NCI-H345 treated with DMSO at 0.1 percent for 48 hours (cell line): ENCODE measurements at regions not wholly inside any gene's neighbourhood (a gene's known extent, or its start where the extent isn't known, plus 50 kb on each side); places are given as distances from the start of the nearest gene placed in this dataset.

Source experiments
- DNase-seq: peaks from one replicate; lab custom pipeline; 2025; ENCODE audit not compliant: unreplicated experiment; lab: John Stamatoyannopoulos, UW

DNA sequence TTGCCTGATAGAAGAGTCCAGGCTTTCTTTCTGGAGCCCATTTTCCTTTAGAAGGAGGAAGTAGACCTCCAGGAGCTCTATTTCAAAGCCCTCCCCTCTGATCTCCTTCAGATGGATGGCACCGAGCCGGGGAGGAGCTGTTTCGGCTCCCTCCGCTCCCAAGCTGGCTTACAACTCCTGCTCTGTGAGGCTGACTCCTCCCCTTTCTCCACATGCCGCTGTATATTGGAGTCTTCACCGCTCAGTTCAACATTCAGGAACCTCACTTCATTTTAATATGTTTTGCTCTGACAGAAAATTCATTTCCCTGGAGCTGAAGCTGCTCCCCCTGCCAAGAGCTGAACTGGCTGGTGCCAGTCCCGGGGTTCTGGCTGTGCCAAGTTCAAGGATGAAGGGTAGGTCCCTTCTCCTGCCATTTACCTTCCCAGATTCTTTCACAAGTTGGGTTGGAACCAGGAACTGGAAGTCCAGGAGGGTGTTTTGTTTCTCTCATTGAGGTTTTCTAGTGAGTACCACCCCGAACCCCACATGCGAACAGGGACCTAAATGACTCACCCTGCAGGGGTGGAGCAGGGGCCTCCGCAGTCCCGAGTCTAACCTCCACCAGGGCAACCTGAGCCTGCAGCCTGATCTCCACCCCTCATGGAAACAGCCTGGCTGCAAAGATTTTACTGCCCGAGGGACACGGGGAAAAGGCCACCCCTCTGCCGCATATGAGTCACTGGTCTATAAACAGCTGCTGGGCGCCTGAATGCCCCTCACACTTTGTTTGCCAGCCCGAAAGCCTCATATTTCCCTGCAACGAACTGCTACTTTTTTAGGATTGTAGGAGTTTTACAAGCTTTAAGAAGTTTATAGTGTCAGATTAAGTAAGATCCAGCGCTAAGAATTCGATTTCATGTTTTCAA is 68.6 kb upstream of the FOXA2 start:
- no peak for DNase-seq

DNA sequence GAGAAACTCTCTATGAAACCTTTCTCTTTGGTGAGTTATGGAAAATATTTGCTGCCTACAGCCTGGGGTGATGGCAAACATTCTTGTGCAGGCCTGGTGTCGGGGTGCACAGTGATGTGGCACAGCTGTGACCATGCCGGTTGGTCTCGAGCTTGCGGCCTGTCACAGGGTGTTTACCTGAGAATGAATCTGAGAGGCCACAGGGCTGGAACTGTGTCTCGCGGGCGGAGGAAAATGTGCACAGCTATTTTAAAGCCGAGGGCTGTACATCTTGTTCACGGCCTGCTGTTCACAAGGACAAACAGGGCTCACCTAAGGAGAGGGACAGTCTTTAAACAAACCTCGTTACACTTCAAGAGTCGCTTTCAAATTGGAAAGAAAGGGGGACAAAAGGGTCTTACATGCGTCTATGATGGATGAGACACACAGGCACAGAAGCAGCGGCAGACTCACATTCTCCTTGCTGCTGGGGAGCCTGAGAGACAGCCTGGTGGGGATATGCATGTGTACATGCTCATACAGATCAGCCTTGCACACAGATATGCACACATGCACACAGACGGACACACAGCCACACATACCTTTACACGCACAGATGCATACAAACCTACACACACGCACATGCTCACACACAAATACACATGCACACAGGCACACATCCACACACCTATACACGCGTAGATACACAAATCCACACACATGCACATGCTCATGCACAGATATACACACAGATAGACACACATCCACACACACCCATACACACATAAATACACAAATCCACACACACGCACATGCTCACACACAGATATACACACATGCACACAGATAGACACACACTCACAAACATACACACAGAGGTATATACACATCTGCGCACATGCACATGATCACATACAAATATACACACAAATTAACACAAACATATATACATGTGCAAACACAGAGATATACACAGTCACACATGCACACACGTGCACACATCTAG is 69.6 kb upstream of the FOXA2 start:
- no peak for DNase-seq

DNA sequence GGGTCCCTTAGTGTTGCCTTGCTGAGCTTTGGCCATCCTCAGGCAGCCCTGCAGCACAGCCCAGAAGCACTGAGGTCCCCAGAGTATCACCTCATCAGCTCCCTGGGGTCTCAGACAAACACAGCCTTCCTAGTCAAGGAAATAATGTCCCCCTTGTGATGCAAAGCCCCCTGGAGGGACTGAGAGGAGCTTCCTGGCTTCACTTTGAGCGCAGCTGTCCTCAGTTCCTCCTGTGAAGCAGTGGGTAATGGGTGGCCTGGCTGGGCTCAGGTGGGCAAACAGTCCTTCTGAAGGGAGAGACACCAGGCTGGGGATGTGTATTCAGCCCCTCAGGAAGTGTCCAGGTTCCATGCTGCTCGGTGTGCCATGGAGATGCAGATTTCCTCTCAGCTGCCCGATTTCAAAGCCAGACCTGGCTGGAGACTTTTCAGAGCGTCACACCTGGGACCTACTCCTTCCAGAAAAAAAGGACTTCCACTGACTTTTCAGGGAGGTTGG is 79.2 kb upstream of the FOXA2 start:
- peak; percentile 53 for DNase-seq

DNA sequence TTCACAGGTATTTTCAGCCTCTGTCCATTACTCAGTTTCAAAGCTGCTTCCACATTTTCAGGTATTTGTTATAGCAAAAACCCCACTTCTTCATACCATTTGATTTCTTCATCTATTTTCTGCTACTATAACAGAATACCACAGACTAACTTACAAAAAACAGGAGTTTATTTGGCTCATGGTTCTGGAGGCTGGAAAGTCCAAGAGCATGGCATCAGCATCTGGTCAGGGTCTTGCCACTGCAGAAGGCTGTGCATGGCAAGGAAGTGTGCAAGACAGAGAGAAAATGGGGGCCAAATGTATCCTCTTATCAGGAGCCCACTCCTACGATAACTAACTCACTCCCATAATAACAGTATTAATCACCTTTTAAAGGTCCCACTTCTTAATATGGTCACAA is 82.8 kb upstream of the FOXA2 start:
- no peak for DNase-seq

DNA sequence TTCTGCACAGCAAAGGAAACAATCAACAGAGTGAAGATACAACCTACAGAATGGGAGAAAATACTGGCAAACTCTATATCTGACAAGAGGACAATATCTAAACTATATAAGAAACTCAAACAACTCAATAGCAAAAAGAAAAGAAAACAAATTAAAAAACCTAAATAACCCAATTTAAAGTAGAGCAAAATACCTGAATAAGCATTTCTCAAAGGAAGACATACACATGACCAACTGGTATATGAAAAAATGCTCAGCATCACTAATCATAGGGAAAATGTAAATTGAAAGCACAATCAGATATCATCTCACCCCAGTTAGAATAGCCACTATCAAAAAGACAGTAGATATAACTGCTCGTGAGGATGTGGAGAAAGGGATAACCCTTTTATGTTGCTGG is 87.8 kb upstream of the FOXA2 start:
- no peak for DNase-seq

DNA sequence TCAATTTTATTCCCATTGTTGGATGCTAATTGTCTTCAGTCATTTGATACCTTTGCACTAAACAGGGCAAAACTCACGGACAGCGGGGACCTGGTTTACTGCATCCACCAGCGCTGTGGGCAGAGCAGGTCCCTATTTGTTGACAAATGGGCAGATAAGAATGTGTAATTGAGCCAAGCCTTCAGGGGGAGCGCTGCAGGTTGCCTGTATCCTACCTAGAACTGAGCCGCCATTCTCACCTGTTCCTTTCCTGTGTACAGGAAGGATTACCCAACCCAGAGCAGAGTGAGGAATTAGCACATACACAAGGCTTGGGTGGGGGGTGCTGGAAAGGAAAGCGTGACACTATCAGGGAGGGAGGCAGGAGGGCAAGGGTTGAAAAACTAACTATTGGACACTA is 89.1 kb upstream of the FOXA2 start:
- no peak for DNase-seq

DNA sequence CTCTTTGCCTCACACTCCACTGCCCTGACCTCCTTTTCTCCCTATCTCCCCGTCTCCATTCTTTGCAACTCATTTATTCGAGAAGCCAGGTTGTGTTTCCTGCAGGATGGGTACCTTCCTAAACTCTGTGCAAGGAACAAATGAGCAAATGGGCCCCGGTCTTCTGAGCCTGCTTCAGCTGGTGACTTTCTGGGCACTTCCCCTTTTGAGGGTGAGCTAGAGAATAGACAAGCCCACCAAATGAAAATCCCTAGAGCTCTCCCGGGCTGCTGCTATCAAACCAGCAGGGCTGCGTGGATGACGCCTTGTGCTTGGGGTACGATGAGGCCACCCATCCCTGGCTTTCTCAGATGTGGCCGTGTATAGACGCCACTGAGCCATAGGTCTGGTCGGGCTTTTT is 91.0 kb upstream of the FOXA2 start:
- DNase-seq, result no peak

DNA sequence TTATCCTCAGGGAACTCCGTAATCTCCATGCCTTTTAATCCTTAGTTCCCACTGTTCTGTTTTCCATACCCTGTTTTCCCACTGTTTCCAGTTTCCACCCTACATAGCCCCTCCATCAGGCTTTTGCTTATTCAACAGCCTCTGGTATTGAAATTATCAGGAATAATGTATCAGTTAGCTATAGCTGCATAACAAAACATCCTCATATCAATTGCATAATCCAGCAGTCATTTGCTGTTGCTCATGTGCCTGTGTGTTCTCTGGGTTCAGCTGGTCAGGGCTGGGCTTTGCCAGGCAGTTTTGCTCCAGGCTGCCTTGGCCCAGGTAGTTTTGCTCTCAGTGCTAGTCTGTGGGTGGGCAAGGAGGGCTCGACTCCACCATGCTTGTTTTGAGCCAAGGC is 94.3 kb upstream of the FOXA2 start:
- DNase-seq, result no peak

DNA sequence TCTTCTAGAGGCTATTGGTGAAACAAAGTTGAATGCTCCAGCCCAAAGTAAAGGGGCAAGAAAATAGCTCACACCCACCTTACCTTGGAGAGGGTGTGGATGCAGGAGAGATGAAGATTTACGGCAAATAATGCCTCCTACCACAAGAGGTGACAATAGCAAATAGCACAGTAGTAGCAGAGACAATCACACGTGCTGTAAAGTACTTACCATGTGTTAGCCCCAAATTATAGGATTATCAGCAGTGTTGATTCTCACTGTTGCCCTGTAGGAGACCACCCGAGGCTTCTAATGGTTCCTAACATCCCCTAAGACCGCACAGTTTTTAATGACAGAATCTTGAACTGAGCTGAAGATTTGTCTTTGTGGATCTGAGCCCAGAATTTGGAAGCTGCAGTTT is 94.8 kb upstream of the FOXA2 start:
- DNase-seq, result no peak

DNA sequence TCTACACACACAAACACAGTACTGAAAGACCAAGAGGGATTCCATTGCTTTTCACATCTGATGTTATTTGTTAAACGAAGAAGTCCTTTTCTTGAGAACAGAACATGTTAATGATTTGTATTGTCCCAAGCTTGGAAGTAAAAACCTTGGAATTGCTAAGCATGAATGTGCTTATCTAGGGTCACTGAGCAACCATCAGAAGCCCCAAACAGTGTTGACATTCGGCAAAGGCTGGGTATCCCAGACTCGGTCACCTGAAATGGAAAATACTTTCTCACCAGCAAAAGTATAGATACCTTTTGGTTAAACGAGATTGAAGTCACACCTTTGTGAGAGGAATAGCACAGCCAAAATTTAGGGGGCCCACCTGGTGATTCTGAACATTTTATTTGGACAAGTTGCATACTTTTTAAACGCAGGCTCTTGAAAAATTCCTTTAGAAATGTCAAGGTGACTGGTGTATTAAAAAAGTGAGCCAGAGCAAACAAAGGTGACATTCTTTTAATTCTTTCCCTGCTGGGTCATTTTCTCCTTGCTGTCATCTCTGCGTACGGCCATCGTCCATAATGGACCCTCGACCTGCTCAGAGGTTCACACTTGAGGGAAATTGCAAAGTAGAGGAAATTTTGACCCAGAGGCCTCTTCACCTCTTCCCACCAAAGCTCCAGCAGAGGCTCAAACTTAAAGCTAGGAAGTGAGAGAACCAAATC is 95.8 kb upstream of the FOXA2 start:
- DNase-seq, result no peak

DNA sequence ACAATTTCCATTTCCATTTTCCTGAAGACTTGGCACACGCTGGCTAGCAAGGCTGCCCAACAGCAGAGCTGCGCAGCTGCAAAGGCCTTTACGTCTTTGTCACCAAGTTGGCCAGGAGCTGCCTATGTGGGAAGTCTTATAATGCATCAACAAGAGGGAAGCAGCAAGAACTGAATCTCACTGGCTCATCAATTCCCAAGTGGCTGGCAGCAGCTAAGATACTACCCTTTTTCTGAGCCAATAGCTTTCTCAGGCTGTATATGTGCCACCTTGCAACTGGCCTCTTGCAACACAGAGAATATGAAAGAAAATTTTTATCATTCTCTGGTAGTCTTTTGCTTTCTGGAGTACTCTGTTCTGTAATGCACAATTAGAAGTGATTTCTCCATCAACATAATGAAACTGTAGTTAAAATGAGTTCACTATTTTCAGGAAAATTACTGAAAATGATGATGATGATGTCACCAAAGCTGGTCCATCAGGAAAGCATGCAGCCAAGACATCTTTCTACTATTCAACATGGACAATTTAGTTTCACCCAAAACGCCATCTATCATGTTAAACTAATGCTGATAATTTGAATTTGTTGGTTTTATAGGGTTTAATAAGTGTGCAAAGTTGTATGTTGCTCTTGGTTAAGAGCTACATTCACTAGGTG is 97.3 kb upstream of the FOXA2 start:
- DNase-seq, result no peak

DNA sequence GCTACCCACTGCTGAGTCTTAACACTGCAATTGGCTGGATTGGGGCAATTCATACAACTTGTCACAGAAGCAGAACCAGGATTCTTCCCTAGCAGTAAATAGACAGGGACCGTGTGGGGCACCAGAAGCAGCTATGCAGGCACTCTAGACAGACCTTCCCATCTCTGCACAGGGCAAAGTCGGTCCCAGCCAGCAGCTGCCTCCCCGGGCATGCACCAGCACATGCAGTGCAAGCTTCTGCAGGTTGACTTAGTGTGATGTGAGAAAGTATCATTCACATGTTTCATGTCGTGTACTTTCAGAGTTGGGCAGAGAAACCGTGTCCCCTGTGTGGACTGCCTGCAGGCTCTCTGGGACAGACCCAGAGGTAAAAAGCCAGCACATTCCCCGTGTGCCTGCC is 98.0 kb upstream of the FOXA2 start:
- no peak for DNase-seq

DNA sequence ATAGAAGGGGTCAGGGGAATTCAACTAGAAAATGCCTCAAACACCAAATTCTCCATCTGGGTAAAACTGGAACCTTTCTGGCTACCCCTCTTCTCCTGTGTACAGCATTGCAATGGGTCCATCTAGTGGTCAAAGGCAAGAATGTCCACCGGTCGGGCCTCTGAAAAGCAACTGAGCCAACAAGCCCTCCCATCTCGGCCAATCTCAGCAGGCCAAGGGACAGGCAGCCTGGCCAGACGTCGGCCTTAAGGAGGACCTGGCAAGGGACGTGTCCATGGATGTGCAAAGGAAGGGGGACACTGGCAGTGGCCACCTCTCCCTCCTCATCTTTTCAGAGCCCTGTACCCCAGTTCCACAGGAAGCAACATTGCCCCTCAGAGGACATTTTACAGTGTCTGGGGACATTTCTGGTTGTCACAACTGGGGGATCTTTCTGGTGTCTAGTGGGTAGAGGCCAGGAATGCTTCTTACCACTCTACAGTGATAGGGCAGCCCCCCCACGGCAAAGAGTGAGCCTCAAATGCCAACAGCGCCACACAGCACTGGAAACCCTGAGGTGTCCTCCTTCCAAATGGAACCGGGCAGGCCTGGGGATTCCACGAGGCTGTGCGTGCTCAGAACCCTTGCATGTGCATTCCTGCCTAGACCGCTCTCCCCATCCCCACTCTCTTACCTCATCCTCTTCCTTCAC is 99.8 kb upstream of the FOXA2 start:
- DNase-seq, result peak; percentile 82

DNA sequence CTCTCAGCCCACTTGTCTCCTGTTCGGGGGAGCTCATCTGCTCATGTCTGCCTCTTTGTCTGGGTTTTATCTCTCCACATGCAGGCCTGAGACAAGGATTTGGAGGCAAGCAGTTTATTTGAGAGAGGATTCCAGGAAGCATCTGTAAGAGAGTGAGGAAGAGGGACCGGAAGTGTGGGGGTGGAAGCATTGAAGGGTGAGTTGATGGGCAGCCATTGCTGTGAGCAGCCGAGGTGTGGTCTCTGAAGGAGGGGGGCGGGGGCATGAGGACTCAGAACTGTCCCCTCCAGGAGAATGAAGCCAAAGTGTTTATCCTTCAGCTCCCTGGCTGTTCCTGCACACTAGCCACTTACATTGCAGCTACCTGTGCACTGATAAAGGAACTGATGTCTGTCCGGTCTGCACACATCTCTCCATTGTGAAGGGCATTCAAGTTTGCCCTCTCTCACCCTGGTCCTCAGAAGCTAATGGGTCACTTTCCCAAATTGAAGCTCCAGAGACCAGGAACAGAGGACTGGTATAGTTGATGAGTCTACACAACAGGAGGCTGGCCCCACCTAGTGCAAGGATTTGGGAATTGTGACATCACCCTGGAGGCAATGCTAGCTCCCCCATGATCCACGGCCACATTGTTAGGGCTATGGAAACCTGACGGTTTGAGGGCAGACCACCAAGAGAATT is 100.5 kb upstream of the FOXA2 start:
- DNase-seq, result no peak

DNA sequence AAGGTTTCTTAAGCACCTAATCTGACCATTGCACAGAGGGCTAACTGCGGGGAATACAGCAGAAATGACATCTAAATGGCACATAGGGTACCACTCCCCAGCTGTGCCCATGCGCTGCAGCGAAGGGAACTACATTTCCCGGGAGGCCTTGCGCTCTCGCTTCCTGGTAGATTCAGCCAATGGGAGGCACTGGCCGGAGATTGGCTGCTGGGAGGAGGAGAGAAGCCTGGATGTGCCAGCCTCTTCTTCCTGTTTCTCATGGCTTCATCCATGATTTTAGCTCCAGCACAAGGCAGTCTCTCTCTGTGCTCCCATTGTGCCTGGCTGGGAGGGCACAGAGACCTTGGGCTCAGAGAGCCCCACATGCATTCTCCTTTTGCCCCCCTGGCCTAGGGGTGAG is 101.7 kb upstream of the FOXA2 start:
- DNase-seq, result no peak

DNA sequence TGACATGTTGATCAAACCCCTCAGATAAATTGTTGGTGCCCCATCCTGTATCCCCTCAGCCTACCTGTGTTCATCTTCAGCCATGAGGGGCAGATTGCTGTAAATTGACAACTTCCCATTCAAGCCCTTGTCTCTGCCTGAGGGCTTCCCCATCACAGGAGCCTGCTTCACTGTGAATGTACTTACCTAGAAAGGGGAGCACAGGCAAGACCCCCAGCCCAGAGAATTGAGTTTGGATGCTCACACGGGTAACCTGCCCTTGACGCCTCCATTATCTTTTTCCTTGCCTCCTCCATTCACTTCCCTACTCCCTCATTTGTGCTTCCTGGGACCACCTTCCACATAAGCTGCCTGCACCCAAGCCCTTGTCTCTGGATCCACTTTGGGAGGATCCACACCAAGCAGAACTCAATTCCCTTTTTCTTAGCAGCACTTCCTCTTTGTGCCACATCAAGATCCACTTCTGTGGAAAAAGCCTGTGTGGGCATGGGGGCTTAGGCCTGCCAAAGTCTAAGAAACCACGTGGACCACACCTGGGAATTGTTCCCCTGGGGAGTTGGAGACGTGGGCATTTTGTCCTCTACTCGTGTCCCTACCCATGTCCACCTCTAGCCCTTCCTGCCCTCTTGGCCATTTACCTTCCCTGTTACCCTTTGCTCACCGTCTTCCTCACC is 103.4 kb upstream of the FOXA2 start:
- DNase-seq, result no peak

DNA sequence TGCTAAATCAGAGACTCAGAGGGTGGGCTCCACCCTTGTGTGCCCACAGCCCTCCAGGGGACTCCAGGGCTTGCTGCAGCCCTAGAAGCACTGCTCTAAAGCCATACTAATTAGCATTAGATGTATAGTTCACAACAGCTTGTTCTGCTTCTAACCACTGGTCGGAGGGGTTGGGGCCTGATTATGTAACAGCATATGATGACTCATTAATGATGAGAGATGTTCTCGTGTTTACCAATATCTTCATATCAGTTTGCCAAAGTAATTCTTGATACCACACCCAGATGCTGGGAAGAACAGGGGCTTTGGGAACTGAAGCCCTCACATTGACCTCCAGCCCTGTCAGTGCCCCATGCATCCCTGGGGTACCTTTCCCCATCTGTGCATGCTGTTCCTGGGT is 104.1 kb upstream of the FOXA2 start:
- DNase-seq, result no peak

DNA sequence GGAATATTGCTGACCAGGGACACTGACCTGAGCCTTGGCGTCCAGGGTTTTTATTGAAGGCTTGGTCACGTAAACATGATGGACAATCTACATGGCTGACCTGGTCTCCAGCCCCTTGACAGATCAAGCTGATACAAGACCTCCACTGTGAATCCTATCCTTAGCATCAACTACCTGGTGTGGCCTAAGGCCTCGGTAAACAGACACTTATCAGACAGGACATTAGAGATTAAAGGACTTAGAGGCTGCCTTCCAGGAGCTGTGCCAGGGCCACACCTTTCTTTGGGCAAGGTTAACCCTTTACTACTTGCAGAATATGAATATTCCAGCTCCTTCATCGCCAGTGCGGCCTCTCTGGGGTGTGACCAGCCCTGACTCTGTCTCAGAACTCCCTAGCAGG is 104.9 kb upstream of the FOXA2 start:
- no peak for DNase-seq

DNA sequence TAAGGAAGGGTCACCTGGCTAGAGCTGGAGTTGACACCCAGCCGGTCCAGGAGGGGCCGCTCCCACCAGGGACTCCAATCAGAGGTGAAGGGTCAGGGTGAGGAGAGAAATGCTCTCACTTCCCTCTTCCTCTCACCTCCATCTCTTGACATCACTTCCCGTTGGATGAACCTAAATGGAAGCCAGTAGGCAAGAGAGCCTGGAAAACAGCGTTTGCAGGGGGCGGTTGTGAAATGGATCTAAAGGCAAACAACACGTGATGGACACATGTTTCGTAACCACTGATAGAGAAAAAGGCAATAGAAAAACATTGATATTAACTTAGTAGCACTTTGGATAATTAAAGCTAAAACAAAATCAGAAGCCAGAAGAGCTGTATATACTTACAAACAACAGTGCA is 105.6 kb upstream of the FOXA2 start:
- no peak for DNase-seq
